Panc1 (cell line): ENCODE measurements at regions not wholly inside any gene's neighbourhood (a gene's known extent, or its start where the extent isn't known, plus 50 kb on each side); places are given as distances from the start of the nearest gene placed in this dataset.
"Not testable (repeated sequence)": the region's sequence is repeated elsewhere in the genome, so short reads cannot be mapped to it uniquely, and the experiment has no call there.

Experiments used
- ATAC-seq: fragments of 200-7000 bp; cut with Tn5 transposase; 2 replicates; pipeline ENCODE4 v1.9.1; 2020; ENCODE audit warnings: mild to moderate bottlenecking, moderate library complexity
- BruUV-seq: library from RNA; stranded (reverse); fragments of 400-500 nt; replicated peaks from 2 replicates; lab custom pipeline; 2021; lab: Mats Ljungman, UMichigan
- CTCF ChIA-PET: fragments of 300-600 bp; sonication (Branson Sonifier 250); formaldehyde crosslinking; loops from one replicate; lab custom pipeline; 2022; ENCODE audit warnings: antibody characterized with exemption; lab: Charles Lee
- POLR2A ChIA-PET: fragments of 300-600 bp; sonication (Branson Sonifier 250); formaldehyde crosslinking; loops from one replicate; lab custom pipeline; 2022; ENCODE audit warnings: antibody characterized with exemption; lab: Charles Lee
- DNase-seq: peaks from one replicate; pipeline ENCODE4 v3.0.0-alpha.2; 2010; ENCODE audit warnings: low read depth, low spot score
- H3K27ac ChIP-seq: 2 replicates; pipeline ENCODE4 v1.5.1; 2011; ENCODE audit warnings: mild to moderate bottlenecking, low read length, inconsistent platforms
- H3K27me3 ChIP-seq: fragments of 200-500 bp; sonication (Bioruptor generic); 2 replicates; pipeline ENCODE4 v1.6.0; 2014; ENCODE audit warnings: low read length, inconsistent platforms; ENCODE audit not compliant: control insufficient read depth, insufficient read depth
- H3K36me3 ChIP-seq: fragments of 200-500 bp; sonication (Bioruptor generic); 2 replicates; pipeline ENCODE4 v1.5.1; 2014; ENCODE audit warnings: inconsistent platforms, mild to moderate bottlenecking, low read length, moderate library complexity; ENCODE audit not compliant: control insufficient read depth, insufficient read depth
- H3K4me1 ChIP-seq: 2 replicates; pipeline ENCODE4 v1.5.1; 2011; ENCODE audit warnings: inconsistent platforms, mild to moderate bottlenecking, low read length, moderate library complexity; ENCODE audit not compliant: control insufficient read depth, insufficient read depth
- H3K4me3 ChIP-seq, 2 experiments: 2 replicates each; pipeline ENCODE4 v1.5.1; 2011 to 2012; ENCODE audit warnings: low read depth in 2 of 2, low read length in 2 of 2, mild to moderate bottlenecking in 2 of 2, inconsistent platforms in 1 of 2, moderate library complexity in 1 of 2
- H3K9me3 ChIP-seq: fragments of 200-500 bp; sonication (Bioruptor generic); 2 replicates; pipeline ENCODE4 v1.5.1; 2014; ENCODE audit warnings: low read depth, mild to moderate bottlenecking, inconsistent platforms, low read length, moderate library complexity; ENCODE audit not compliant: control insufficient read depth, insufficient read depth
- POLR2AphosphoS5 ChIP-seq: IDR thresholded peaks from 2 replicates; pipeline ENCODE4 v1.6.1; 2012; ENCODE audit warnings: mild to moderate bottlenecking, low read depth, low read length, moderate library complexity
- SIN3A ChIP-seq: IDR thresholded peaks from 2 replicates; pipeline ENCODE4 v1.6.1; 2012; ENCODE audit warnings: low read depth, mild to moderate bottlenecking, low read length, moderate library complexity, borderline replicate concordance; ENCODE audit not compliant: insufficient read depth
- TCF7L2 ChIP-seq: IDR thresholded peaks from 2 replicates; pipeline ENCODE4 v1.6.1; 2011; ENCODE audit warnings: mild to moderate bottlenecking, low read depth, low read length, inconsistent platforms
- in situ Hi-C: cut with HindIII; loops from 2 replicates; pipeline ENCODE4 v1.10.0; 2016; ENCODE audit warnings: low sequenced_read_pairs, low pct_unique_long_range_greater_than_20kb
- intact Hi-C: fragments of 100-400 bp; cut with micrococcal nuclease; formaldehyde crosslinking; loops from one replicate; pipeline ENCODE4 v1.10.0; 2022; ENCODE audit not compliant: unreplicated experiment
- TF ChIP-seq, protein P1 (sequence below): fragments of 450-650 bp; IDR thresholded peaks from 2 replicates; pipeline ENCODE4 v1.5.1; 2017; ENCODE audit warnings: mild to moderate bottlenecking
- TF ChIP-seq, protein P2 (sequence below), 2 experiments: IDR thresholded peaks; 2 replicates each; pipeline ENCODE4 v1.6.1; 2011 to 2012; ENCODE audit warnings: low read depth in 2 of 2, control low read depth in 1 of 2, low read length in 1 of 2, mild to moderate bottlenecking in 1 of 2, moderate library complexity in 1 of 2; ENCODE audit not compliant: insufficient read depth in 1 of 2

- no peaks in the 10 kb centered on the region; the same call in 1 of the 2 replicates for H3K27me3 ChIP-seq
- H3K4me1 ChIP-seq, result no peaks in the 10 kb centered on the region
- H3K27ac ChIP-seq, result no peak overlapping the region
- CTCF ChIA-PET, result no interaction called here
- in situ Hi-C loops, result no loop called here
- intact Hi-C loops, result loop anchor here (10.0 kb wide), 1 partner anchor 266 kb away; no protein-coding TSS in a partner anchor
- POLR2A ChIA-PET, result no interaction called here
- H3K4me3 ChIP-seq, result no peak overlapping the region
- DNase-seq, result no peak
- no peak for ATAC-seq
- H3K9me3 ChIP-seq, result no peaks in the 10 kb centered on the region
- no peaks in the 10 kb centered on the region for H3K36me3 ChIP-seq
- BruUV-seq, result no TSS peak
- TF ChIP-seq POLR2AphosphoS5 (no peak), SIN3A (no peak)
- TF ChIP-seq, protein P1, sequence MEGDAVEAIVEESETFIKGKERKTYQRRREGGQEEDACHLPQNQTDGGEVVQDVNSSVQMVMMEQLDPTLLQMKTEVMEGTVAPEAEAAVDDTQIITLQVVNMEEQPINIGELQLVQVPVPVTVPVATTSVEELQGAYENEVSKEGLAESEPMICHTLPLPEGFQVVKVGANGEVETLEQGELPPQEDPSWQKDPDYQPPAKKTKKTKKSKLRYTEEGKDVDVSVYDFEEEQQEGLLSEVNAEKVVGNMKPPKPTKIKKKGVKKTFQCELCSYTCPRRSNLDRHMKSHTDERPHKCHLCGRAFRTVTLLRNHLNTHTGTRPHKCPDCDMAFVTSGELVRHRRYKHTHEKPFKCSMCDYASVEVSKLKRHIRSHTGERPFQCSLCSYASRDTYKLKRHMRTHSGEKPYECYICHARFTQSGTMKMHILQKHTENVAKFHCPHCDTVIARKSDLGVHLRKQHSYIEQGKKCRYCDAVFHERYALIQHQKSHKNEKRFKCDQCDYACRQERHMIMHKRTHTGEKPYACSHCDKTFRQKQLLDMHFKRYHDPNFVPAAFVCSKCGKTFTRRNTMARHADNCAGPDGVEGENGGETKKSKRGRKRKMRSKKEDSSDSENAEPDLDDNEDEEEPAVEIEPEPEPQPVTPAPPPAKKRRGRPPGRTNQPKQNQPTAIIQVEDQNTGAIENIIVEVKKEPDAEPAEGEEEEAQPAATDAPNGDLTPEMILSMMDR, result no peak
These were observed 236.8 kb upstream of the ATP5MC3 start for GRCh38 chr2:175418224-175418835.

DNA sequence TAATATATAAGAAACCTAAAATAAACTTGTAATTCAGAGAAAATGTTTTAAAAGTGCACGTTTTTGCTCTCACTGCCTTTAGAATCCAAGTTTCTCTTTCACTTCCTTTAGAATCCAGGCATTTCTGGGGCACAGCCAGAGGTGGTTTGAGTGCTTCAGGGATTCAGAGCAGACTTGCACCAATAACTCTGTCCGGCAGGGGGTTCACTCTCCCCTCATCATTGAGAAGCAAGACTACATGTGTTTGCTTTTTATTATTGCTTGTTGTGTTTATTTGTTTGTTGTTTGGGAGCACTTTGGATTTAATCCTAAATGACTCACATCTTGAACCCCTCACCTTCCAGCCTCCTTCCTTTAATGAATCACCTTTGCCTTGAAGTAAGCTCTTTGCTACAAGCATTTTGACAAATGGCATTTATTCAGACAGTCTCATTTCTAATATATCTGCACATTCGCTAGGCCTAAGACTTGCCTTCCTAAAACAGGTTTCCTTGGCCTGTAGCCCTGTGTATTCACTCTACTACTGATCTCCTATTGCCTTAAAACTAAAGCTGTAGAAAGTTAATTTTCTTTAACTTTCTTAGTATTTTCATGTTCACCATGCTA is 233.5 kb upstream of the ATP5MC3 start:
- CTCF ChIA-PET, result interaction anchor here (1.0 kb wide), 1 partner anchor 41 kb away, joined by 8 read pairs; no protein-coding TSS in a partner anchor
- in situ Hi-C loops, result no loop called here
- no TSS peak for BruUV-seq

DNA sequence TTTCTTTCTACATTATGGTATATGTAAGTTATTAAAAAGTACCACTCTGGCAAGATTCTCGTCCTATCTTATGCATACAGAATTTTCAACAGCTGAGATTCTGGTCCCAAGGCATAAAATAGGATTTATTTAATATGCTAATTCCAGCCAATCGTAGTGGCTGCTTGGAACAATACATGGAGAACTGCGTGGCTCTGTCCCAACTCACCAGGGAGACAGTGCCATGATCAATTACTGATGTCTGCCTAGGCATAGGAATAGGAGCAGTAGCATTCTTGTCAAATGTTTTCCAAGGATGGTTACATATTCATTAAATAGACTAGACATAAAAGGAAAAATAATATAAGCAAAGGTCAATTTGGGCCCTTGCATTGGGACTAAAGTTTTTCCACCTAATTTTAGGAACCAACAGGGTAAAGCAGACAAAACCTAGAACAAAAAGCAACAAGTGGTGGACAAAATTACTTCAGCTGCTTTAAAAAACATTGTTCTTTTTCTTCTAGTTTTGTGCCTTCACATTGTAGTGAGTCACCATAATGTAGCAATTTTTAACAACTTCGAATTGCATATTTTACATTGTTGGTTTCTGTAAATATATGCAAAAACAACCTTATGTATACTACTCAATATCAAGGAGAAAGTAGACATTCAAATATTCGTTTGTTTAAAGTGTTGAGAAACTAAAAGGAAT is 232.8 kb upstream of the ATP5MC3 start:
- ChIA-PET POLR2A (no interaction called here), CTCF (interaction anchor here (1.0 kb wide), 1 partner anchor 40 kb away, joined by 8 read pairs; no protein-coding TSS in a partner anchor)
- Histone ChIP-seq H3K36me3 (no peaks in the 10 kb centered on the region), H3K4me1 (no peaks in the 10 kb centered on the region), H3K27me3 (no peaks in the 10 kb centered on the region; the same call in 1 of the 2 replicates), H3K9me3 (no peaks in the 10 kb centered on the region), H3K27ac (no peak overlapping the region), H3K4me3 (no peak overlapping the region)
- in situ Hi-C loops, result no loop called here
- intact Hi-C loops, result loop anchor here (2.0 to 10.0 kb wide), 2 partner anchors 270 to 674 kb away; no protein-coding TSS in a partner anchor
- no peak for ATAC-seq
- TF ChIP-seq POLR2AphosphoS5 (no peak), SIN3A (no peak)
- TF ChIP-seq, protein P2, sequence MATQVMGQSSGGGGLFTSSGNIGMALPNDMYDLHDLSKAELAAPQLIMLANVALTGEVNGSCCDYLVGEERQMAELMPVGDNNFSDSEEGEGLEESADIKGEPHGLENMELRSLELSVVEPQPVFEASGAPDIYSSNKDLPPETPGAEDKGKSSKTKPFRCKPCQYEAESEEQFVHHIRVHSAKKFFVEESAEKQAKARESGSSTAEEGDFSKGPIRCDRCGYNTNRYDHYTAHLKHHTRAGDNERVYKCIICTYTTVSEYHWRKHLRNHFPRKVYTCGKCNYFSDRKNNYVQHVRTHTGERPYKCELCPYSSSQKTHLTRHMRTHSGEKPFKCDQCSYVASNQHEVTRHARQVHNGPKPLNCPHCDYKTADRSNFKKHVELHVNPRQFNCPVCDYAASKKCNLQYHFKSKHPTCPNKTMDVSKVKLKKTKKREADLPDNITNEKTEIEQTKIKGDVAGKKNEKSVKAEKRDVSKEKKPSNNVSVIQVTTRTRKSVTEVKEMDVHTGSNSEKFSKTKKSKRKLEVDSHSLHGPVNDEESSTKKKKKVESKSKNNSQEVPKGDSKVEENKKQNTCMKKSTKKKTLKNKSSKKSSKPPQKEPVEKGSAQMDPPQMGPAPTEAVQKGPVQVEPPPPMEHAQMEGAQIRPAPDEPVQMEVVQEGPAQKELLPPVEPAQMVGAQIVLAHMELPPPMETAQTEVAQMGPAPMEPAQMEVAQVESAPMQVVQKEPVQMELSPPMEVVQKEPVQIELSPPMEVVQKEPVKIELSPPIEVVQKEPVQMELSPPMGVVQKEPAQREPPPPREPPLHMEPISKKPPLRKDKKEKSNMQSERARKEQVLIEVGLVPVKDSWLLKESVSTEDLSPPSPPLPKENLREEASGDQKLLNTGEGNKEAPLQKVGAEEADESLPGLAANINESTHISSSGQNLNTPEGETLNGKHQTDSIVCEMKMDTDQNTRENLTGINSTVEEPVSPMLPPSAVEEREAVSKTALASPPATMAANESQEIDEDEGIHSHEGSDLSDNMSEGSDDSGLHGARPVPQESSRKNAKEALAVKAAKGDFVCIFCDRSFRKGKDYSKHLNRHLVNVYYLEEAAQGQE (IDR thresholded peaks at IDR 0.05; ENCODE audit: insufficient read depth in 1 of 2, low read depth in 2 of 2, low read length in 1 of 2), result no peak
- no TSS peak for BruUV-seq
- DNase-seq, result no peak

More for the DNA sequence above, 233.5 kb upstream of the ATP5MC3 start:
- no peaks in the 10 kb centered on the region; the same call in 1 of the 2 replicates for H3K27me3 ChIP-seq
- POLR2A ChIA-PET, result no interaction called here
- TF ChIP-seq, protein P1, result peak; percentile 82
- TF ChIP-seq TCF7L2, result no peak
- H3K27ac ChIP-seq, result no peak overlapping the region
- no peaks in the 10 kb centered on the region for H3K36me3 ChIP-seq
- H3K4me3 ChIP-seq, result no peak overlapping the region
- peak; percentile 94 for ATAC-seq
- H3K9me3 ChIP-seq, result no peaks in the 10 kb centered on the region
- no peaks in the 10 kb centered on the region for H3K4me1 ChIP-seq
- intact Hi-C loops, result loop anchor here (2.0 to 10.0 kb wide), 2 partner anchors 270 to 674 kb away; no protein-coding TSS in a partner anchor
- peak; percentile 61 for DNase-seq

DNA sequence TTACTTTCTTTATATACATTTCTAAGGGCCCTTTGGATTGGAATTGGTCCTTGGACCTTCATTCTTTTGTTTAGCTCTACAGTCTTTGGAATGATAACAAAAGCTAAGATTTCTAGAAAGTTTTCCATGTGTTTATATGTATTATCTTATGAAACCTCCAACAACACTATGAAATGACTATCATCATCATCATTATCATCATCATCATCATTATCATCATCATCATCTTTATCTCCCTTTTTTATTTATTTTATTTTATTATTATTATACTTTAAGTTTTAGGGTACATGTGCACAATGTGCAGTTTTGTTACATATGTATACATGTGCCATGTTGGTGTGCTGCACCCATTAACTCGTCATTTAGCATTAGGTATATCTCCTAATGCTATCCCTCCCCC is 229.4 kb upstream of the ATP5MC3 start:
- in situ Hi-C loops, POLR2A ChIA-PET, H3K27me3 ChIP-seq, H3K4me1 ChIP-seq, CTCF ChIA-PET, H3K36me3 ChIP-seq, BruUV-seq, H3K9me3 ChIP-seq, H3K27ac ChIP-seq, ATAC-seq, H3K4me3 ChIP-seq, DNase-seq: not testable (repeated sequence)
- intact Hi-C loops, result loop anchor here (10.0 kb wide), 1 partner anchor 274 kb away; no protein-coding TSS in a partner anchor
